SU-DHL-6 (cell line): ENCODE measurements at regions not wholly inside any gene's neighbourhood (a gene's known extent, or its start where the extent isn't known, plus 50 kb on each side); places are given as distances from the start of the nearest gene placed in this dataset.

ENCODE experiments used
- H2AFZ ChIP-seq: fragments of 200-600 bp; sonication (generic); 2 replicates; pipeline ENCODE4 v1.6.1; 2014; ENCODE audit warnings: low read depth, mild to moderate bottlenecking, moderate library complexity, mixed read lengths, antibody characterized with exemption, low read length; ENCODE audit not compliant: severe bottlenecking
- H3F3A ChIP-seq: fragments of 200-600 bp; shearing (Covaris generic); 2 replicates; pipeline ENCODE4 v1.6.0; 2016; ENCODE audit warnings: antibody characterized with exemption, mild to moderate bottlenecking; ENCODE audit not compliant: insufficient read depth
- H3K27ac ChIP-seq: fragments of 200-600 bp; sonication (generic); 2 replicates; pipeline ENCODE4 v1.5.1; 2016; ENCODE audit warnings: low read depth, mild to moderate bottlenecking, low read length, moderate library complexity, mixed read lengths
- H3K27me3 ChIP-seq: fragments of 200-600 bp; sonication (generic), shearing (Covaris generic); 2 replicates; pipeline ENCODE4 v1.6.0; 2014; ENCODE audit warnings: mild to moderate bottlenecking, low read length
- H3K36me3 ChIP-seq: fragments of 200-600 bp; sonication (generic); 2 replicates; pipeline ENCODE4 v1.6.1; 2014; ENCODE audit warnings: mild to moderate bottlenecking, low read length, mixed read lengths
- H3K4me2 ChIP-seq: fragments of 300-600, 200-600 bp; shearing (Covaris generic), sonication (generic); 2 replicates; pipeline ENCODE4 v1.6.0; 2014; ENCODE audit warnings: low read length, low read depth, mild to moderate bottlenecking; ENCODE audit not compliant: poor library complexity, severe bottlenecking
- H3K4me3 ChIP-seq: fragments of 200-600 bp; sonication (generic); 2 replicates; pipeline ENCODE4 v1.5.1; 2014; ENCODE audit warnings: antibody characterized with exemption, low read length, mild to moderate bottlenecking, mixed read lengths; ENCODE audit not compliant: insufficient read depth, poor library complexity, severe bottlenecking
- H3K79me2 ChIP-seq: fragments of 200-600 bp; sonication (generic); 2 replicates; pipeline ENCODE4 v1.6.1; 2014; ENCODE audit warnings: mild to moderate bottlenecking, low read length, moderate library complexity; ENCODE audit not compliant: insufficient read depth
- H3K9ac ChIP-seq: fragments of 200-600 bp; sonication (generic); 2 replicates; pipeline ENCODE4 v1.7.0; 2014; ENCODE audit warnings: mild to moderate bottlenecking, low read length
- H3K9me2 ChIP-seq: fragments of 200-600 bp; sonication (generic); replicated peaks from 2 replicates; pipeline ENCODE4 v1.6.1; 2014; ENCODE audit warnings: low read length; ENCODE audit not compliant: insufficient read depth
- H3K9me3 ChIP-seq: fragments of 200-600 bp; sonication (generic); 2 replicates; pipeline ENCODE4 v1.6.1; 2014; ENCODE audit warnings: low read length, mixed read lengths; ENCODE audit not compliant: insufficient read depth
- H4K20me1 ChIP-seq: fragments of 200-600 bp; sonication (generic); 2 replicates; pipeline ENCODE4 v1.6.1; 2014; ENCODE audit warnings: low read depth, mild to moderate bottlenecking, antibody characterized with exemption, low read length, moderate library complexity, mixed read lengths
- EZH2phosphoT487 ChIP-seq: fragments of 200-600 bp; sonication (generic), shearing (Covaris generic); conservative IDR thresholded peaks from 2 replicates; pipeline ENCODE4 v1.6.1; 2018; ENCODE audit warnings: mild to moderate bottlenecking, antibody characterized with exemption, low read length, moderate library complexity, mixed read lengths
- TF ChIP-seq, protein P1 (sequence below): fragments of 200-600 bp; sonication (generic); IDR thresholded peaks from one replicate; pipeline ENCODE4 v1.5.1; 2017; ENCODE audit warnings: antibody characterized with exemption, mild to moderate bottlenecking, low read length, moderate library complexity; ENCODE audit not compliant: insufficient read depth, poor library complexity, severe bottlenecking

DNA sequence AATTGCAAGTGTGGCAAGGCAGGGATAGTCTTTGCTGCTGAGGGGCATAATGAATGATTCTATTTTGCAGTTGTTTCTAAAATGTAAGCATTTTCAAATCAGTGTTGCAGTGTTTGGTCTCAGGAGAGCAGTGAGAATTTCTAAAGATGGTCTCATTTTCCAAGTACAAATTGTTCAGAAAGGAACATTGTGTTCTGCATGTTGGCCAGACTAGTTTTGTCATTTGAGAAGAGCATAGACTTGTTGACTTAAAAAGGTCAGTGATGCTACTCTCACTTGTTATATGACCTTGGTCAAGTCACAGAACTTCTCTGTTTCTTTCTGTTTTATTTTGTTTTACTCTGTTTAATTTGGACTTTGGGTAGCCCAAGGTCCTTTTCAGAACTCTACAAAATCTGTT is 344.6 kb downstream of the OSTF1 start:
- no peak overlapping the region for H3K9ac ChIP-seq
- no peaks in the 10 kb centered on the region for H3K79me2 ChIP-seq
- TF ChIP-seq EZH2phosphoT487 = no peak
- TF ChIP-seq, protein P1, sequence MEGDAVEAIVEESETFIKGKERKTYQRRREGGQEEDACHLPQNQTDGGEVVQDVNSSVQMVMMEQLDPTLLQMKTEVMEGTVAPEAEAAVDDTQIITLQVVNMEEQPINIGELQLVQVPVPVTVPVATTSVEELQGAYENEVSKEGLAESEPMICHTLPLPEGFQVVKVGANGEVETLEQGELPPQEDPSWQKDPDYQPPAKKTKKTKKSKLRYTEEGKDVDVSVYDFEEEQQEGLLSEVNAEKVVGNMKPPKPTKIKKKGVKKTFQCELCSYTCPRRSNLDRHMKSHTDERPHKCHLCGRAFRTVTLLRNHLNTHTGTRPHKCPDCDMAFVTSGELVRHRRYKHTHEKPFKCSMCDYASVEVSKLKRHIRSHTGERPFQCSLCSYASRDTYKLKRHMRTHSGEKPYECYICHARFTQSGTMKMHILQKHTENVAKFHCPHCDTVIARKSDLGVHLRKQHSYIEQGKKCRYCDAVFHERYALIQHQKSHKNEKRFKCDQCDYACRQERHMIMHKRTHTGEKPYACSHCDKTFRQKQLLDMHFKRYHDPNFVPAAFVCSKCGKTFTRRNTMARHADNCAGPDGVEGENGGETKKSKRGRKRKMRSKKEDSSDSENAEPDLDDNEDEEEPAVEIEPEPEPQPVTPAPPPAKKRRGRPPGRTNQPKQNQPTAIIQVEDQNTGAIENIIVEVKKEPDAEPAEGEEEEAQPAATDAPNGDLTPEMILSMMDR = no peak
- H3K4me2 ChIP-seq = no peak overlapping the region
- H3K9me2 ChIP-seq = no peaks in the 10 kb centered on the region
- H3K27ac ChIP-seq = no peak overlapping the region
- H3K4me3 ChIP-seq = no peak overlapping the region
- H2AFZ ChIP-seq = no peak overlapping the region
- H3K36me3 ChIP-seq = no peaks in the 10 kb centered on the region
- no peaks in the 10 kb centered on the region for H4K20me1 ChIP-seq
- H3K27me3 ChIP-seq = 0 out of 2 replicates have a peak, but pooled peaks cover 2% of the 10 kb centered on the region
- H3K9me3 ChIP-seq = no peaks in the 10 kb centered on the region
- H3F3A ChIP-seq = no peaks in the 10 kb centered on the region

DNA sequence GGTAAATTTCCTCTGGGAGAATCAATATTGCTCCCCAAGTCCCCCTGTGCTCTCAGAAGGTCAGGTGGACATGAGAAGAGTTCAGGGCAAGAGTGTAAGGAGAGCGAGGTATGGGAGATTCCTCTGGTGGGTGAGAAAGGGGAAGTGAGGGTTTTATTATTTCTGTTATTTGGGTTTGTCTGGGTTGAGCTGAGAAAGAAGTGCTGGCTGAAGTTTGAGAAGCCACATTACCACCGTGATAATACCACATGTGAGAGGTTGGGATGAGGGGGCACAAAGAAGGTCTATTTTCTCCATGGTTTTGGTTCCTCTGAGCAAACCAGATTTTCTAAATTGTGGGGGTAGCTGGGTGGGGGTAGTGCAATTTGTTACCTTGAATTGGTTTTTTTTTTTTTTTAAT is 350.4 kb downstream of the OSTF1 start:
- H3K27ac ChIP-seq = no peak overlapping the region
- no peak overlapping the region for H2AFZ ChIP-seq
- H3K9me2 ChIP-seq = no peaks in the 10 kb centered on the region
- H3K27me3 ChIP-seq = no peaks in the 10 kb centered on the region
- no peak overlapping the region for H3K9ac ChIP-seq
- H3K4me3 ChIP-seq = no peak overlapping the region
- H3F3A ChIP-seq = no peaks in the 10 kb centered on the region
- no peaks in the 10 kb centered on the region for H3K9me3 ChIP-seq
- no peak for TF ChIP-seq EZH2phosphoT487
- TF ChIP-seq, protein P1 = no peak
- no peaks in the 10 kb centered on the region for H4K20me1 ChIP-seq
- no peaks in the 10 kb centered on the region for H3K36me3 ChIP-seq
- no peak overlapping the region for H3K4me2 ChIP-seq
- H3K79me2 ChIP-seq = no peaks in the 10 kb centered on the region

DNA sequence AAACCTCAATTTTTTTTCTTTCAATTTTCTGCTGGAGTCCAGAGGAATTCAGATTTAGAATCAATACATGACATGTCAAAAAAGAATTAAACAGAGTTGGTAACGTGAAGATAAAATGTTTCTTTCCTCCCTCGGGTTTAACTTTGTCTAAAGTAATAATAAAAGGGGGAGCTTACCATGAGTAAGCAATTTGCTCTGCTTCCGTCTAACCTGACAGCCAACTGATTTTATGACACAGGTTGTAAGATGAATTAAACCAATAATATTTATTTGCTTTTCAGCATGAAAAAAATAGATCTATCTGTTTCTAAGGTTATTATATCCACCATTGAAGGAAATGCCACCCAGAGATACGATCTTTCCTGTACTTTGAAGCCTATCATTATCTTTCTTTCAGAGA is 352.6 kb downstream of the OSTF1 start:
- H3K27ac ChIP-seq = no peak overlapping the region
- H3K9ac ChIP-seq = no peak overlapping the region
- H3K4me2 ChIP-seq = no peak overlapping the region
- H3F3A ChIP-seq = no peaks in the 10 kb centered on the region
- no peaks in the 10 kb centered on the region for H4K20me1 ChIP-seq
- no peaks in the 10 kb centered on the region for H3K79me2 ChIP-seq
- no peaks in the 10 kb centered on the region for H3K27me3 ChIP-seq
- H2AFZ ChIP-seq = no peak overlapping the region
- H3K9me3 ChIP-seq = no peaks in the 10 kb centered on the region
- no peaks in the 10 kb centered on the region for H3K36me3 ChIP-seq
- TF ChIP-seq, protein P1 = no peak
- TF ChIP-seq EZH2phosphoT487 = no peak
- H3K9me2 ChIP-seq = no peaks in the 10 kb centered on the region
- H3K4me3 ChIP-seq = no peak overlapping the region
